ENCODE measurements at regions not wholly inside any gene's neighbourhood (a gene's known extent, or its start where the extent isn't known, plus 50 kb on each side); places are given as distances from the start of the nearest gene placed in this dataset.

- Mint-ChIP-seq H3K36me3 (no peaks in the 10 kb centered on the region), H3K27ac (no peak overlapping the region), H3K4me3 (no peak overlapping the region), H3K9me3 (peaks cover 19% of the 10 kb centered on the region), H3K27me3 (ENCODE audit: low read depth) (peaks cover 50% of the 10 kb centered on the region), H3K4me1 (peaks cover 14% of the 10 kb centered on the region)
- TF ChIP-seq CTCF (IDR thresholded peaks at IDR 0.05; ENCODE audit: unreplicated experiment), result no peak
- DNase-seq (ENCODE audit: low spot score in 2 of 2, unreplicated experiment in 2 of 2), result no peak
Measured at GRCh38 chr11:112859787-112860186, 101.4 kb upstream of the NCAM1 start.

GRCh38 chr11:112861356-112861755 is 99.9 kb upstream of the NCAM1 start:
- Mint-ChIP-seq H3K36me3 (no peaks in the 10 kb centered on the region), H3K4me3 (no peak overlapping the region), H3K9me3 (peaks cover 19% of the 10 kb centered on the region), H3K4me1 (peaks cover 7% of the 10 kb centered on the region), H3K27me3 (ENCODE audit: low read depth) (peaks cover 45% of the 10 kb centered on the region), H3K27ac (no peak overlapping the region)
- DNase-seq (ENCODE audit: low spot score in 2 of 2, unreplicated experiment in 2 of 2), result no peak
- TF ChIP-seq CTCF (IDR thresholded peaks at IDR 0.05; ENCODE audit: unreplicated experiment), result no peak

GRCh38 chr11:112863305-112863704 is 97.9 kb upstream of the NCAM1 start:
- Mint-ChIP-seq H3K27ac (no peak overlapping the region), H3K27me3 (ENCODE audit: low read depth) (peaks cover 29% of the 10 kb centered on the region), H3K4me3 (no peak overlapping the region), H3K4me1 (peaks cover 4% of the 10 kb centered on the region), H3K36me3 (no peaks in the 10 kb centered on the region), H3K9me3 (peaks cover 19% of the 10 kb centered on the region)
- DNase-seq (ENCODE audit: low spot score in 2 of 2, unreplicated experiment in 2 of 2), result no peak
- no peak for TF ChIP-seq CTCF (IDR thresholded peaks at IDR 0.05; ENCODE audit: unreplicated experiment)

- DNase-seq (ENCODE audit: low spot score in 2 of 2, unreplicated experiment in 2 of 2), result no peak
- Mint-ChIP-seq H3K27me3 (ENCODE audit: low read depth) (peaks cover 31% of the 10 kb centered on the region), H3K4me1 (peaks cover 4% of the 10 kb centered on the region), H3K9me3 (peaks cover 16% of the 10 kb centered on the region), H3K4me3 (no peak overlapping the region), H3K27ac (no peak overlapping the region), H3K36me3 (no peaks in the 10 kb centered on the region)
- no peak for TF ChIP-seq CTCF (IDR thresholded peaks at IDR 0.05; ENCODE audit: unreplicated experiment)
Measured at GRCh38 chr11:112864672-112865071, 96.5 kb upstream of the NCAM1 start.

- Mint-ChIP-seq H3K9me3 (no peaks in the 10 kb centered on the region), H3K27me3 (ENCODE audit: low read depth) (peaks cover 34% of the 10 kb centered on the region), H3K4me3 (no peak overlapping the region), H3K27ac (no peak overlapping the region), H3K36me3 (no peaks in the 10 kb centered on the region), H3K4me1 (no peaks in the 10 kb centered on the region)
- DNase-seq (ENCODE audit: low spot score in 2 of 2, unreplicated experiment in 2 of 2), result no peak
- no peak for TF ChIP-seq CTCF (IDR thresholded peaks at IDR 0.05; ENCODE audit: unreplicated experiment)
Measured at GRCh38 chr11:112871909-112872500, 89.2 kb upstream of the NCAM1 start.

- H3K27ac Mint-ChIP-seq, result no peak overlapping the region
- DNase-seq (ENCODE audit: low spot score in 2 of 2, unreplicated experiment in 2 of 2), result no peak
- no peak overlapping the region for H3K4me3 Mint-ChIP-seq
- TF ChIP-seq CTCF (IDR thresholded peaks at IDR 0.05; ENCODE audit: unreplicated experiment), result no peak
- H3K27me3 Mint-ChIP-seq (ENCODE audit: low read depth), result peaks cover 19% of the 10 kb centered on the region
- H3K36me3 Mint-ChIP-seq, result no peaks in the 10 kb centered on the region
- H3K9me3 Mint-ChIP-seq, result no peaks in the 10 kb centered on the region
- no peaks in the 10 kb centered on the region for H3K4me1 Mint-ChIP-seq
Measured at GRCh38 chr11:112874980-112875379, 86.2 kb upstream of the NCAM1 start.

All from mesothelial cell of epicardium (in vitro differentiated cells).